IMR-90 (cell line): ENCODE measurements at regions not wholly inside any gene's neighbourhood (a gene's known extent, or its start where the extent isn't known, plus 50 kb on each side); places are given as distances from the start of the nearest gene placed in this dataset.

ENCODE experiments used
- ATAC-seq: fragments of 200-7000 bp; cut with Tn5 transposase; 2 replicates; pipeline ENCODE4 v1.9.1; 2020; ENCODE audit warnings: low read depth, mild to moderate bottlenecking, moderate library complexity
- BruUV-seq: library from RNA; stranded (reverse); fragments of 400-500 nt; replicated peaks from 2 replicates; lab custom pipeline; 2021; lab: Mats Ljungman, UMichigan
- CTCF ChIA-PET: fragments of 300-600 bp; formaldehyde crosslinking; extraction: SDS; loops from one replicate; lab custom pipeline; 2021; ENCODE audit warnings: antibody characterized with exemption; lab: Yijun Ruan, JAX
- POLR2A ChIA-PET: fragments of 300-600 bp; sonication (Branson Sonifier 250); formaldehyde crosslinking; loops from one replicate; lab custom pipeline; 2022; ENCODE audit warnings: antibody characterized with exemption; ENCODE audit not compliant: unreplicated experiment; lab: Charles Lee
- DNase-seq: peaks from one replicate; pipeline ENCODE4 v3.0.0; 2013
- H2AFZ ChIP-seq: replicated peaks from 2 replicates; pipeline ENCODE3; 2013; ENCODE audit warnings: low read length, mild to moderate bottlenecking; ENCODE audit not compliant: poor library complexity
- H2AK5ac ChIP-seq: 2 replicates; pipeline ENCODE4 v1.6.1; 2013; ENCODE audit warnings: low read depth, low read length, inconsistent platforms
- H2AK9ac ChIP-seq: replicated peaks from 2 replicates; pipeline ENCODE3; 2013; ENCODE audit warnings: mild to moderate bottlenecking, low read depth, low read length, moderate library complexity; ENCODE audit not compliant: poor library complexity
- H2BK120ac ChIP-seq: 2 replicates; pipeline ENCODE4 v1.6.1; 2013; ENCODE audit warnings: low read depth, low read length, inconsistent platforms
- H2BK15ac ChIP-seq: 3 replicates; pipeline ENCODE4 v1.6.1; 2013; ENCODE audit warnings: low read depth, low read length, inconsistent platforms
- H2BK20ac ChIP-seq: 2 replicates; pipeline ENCODE4 v1.6.1; 2013; ENCODE audit warnings: low read depth, mild to moderate bottlenecking, inconsistent platforms, low read length, moderate library complexity
- H2BK5ac ChIP-seq: 2 replicates; pipeline ENCODE4 v1.6.1; 2013; ENCODE audit warnings: mild to moderate bottlenecking, low read depth, low read length, inconsistent platforms; ENCODE audit not compliant: poor library complexity, severe bottlenecking
- H3K14ac ChIP-seq: replicated peaks from 2 replicates; pipeline ENCODE4 v1.6.1; 2013; ENCODE audit warnings: low read depth, low read length, inconsistent platforms
- H3K18ac ChIP-seq: 2 replicates; pipeline ENCODE4 v1.6.1; 2013; ENCODE audit warnings: low read depth, low read length, control low read depth
- H3K23ac ChIP-seq: 2 replicates; pipeline ENCODE4 v1.6.1; 2013; ENCODE audit warnings: low read depth, low read length, inconsistent platforms
- H3K27ac ChIP-seq: 2 replicates; pipeline ENCODE4 v1.5.1; 2013; ENCODE audit warnings: mild to moderate bottlenecking, control low read depth, low read length; ENCODE audit not compliant: insufficient read depth
- H3K27me3 ChIP-seq: 2 replicates; pipeline ENCODE4 v1.6.1; 2013; ENCODE audit warnings: low read length; ENCODE audit not compliant: control insufficient read depth, insufficient read depth
- H3K36me3 ChIP-seq: 2 replicates; pipeline ENCODE4 v1.6.1; 2013; ENCODE audit warnings: low read length, mixed read lengths; ENCODE audit not compliant: control insufficient read depth, insufficient read depth
- H3K4ac ChIP-seq: 2 replicates; pipeline ENCODE4 v1.6.1; 2013; ENCODE audit warnings: low read depth, low read length, inconsistent platforms
- H3K4me1 ChIP-seq: 2 replicates; pipeline ENCODE4 v1.6.1; 2013; ENCODE audit warnings: low read length, mixed read lengths; ENCODE audit not compliant: control insufficient read depth, insufficient read depth
- H3K4me2 ChIP-seq: 2 replicates; pipeline ENCODE4 v1.6.1; 2013; ENCODE audit warnings: low read depth, mild to moderate bottlenecking, control low read depth, low read length, moderate library complexity
- H3K4me3 ChIP-seq: 2 replicates; pipeline ENCODE4 v1.5.1; 2013; ENCODE audit warnings: low read depth, mild to moderate bottlenecking, control low read depth, low read length, moderate library complexity; ENCODE audit not compliant: insufficient read depth
- H3K56ac ChIP-seq: 2 replicates; pipeline ENCODE4 v1.6.1; 2013; ENCODE audit warnings: low read length, inconsistent platforms; ENCODE audit not compliant: insufficient read depth; ENCODE audit errors: extremely low read depth
- H3K79me1 ChIP-seq, 2 experiments: 2 replicates each; pipeline ENCODE4 v1.6.1; 2013; ENCODE audit warnings: low read length in 2 of 2, inconsistent platforms in 1 of 2, low read depth in 1 of 2
- H3K9ac ChIP-seq: 2 replicates; pipeline ENCODE4 v1.6.1; 2013; ENCODE audit warnings: low read depth, low read length, control low read depth
- H3K9me1 ChIP-seq: 2 replicates; pipeline ENCODE4 v1.6.1; 2013; ENCODE audit warnings: low read length, inconsistent platforms; ENCODE audit not compliant: insufficient read depth
- H3K9me3 ChIP-seq: 2 replicates; pipeline ENCODE4 v1.6.1; 2013; ENCODE audit warnings: low read length; ENCODE audit not compliant: control insufficient read depth, insufficient read depth
- H4K20me1 ChIP-seq: 2 replicates; pipeline ENCODE4 v1.6.1; 2013; ENCODE audit warnings: low read length, inconsistent platforms; ENCODE audit not compliant: insufficient read depth
- H4K5ac ChIP-seq: 2 replicates; pipeline ENCODE4 v1.6.1; 2013; ENCODE audit warnings: mild to moderate bottlenecking, low read depth, low read length, control low read depth
- H4K8ac ChIP-seq, 2 experiments: 2 replicates each; pipeline ENCODE4 v1.6.1; 2013; ENCODE audit warnings: low read depth in 2 of 2, low read length in 2 of 2, control low read depth in 1 of 2, inconsistent platforms in 1 of 2
- H4K91ac ChIP-seq: 2 replicates; pipeline ENCODE4 v1.6.1; 2013; ENCODE audit warnings: low read depth, low read length, inconsistent platforms; ENCODE audit not compliant: insufficient read depth
- CEBPB ChIP-seq: IDR thresholded peaks from 2 replicates; pipeline ENCODE4 v1.6.1; 2012; ENCODE audit warnings: low read depth, low read length, improper control_type of control experiment
- ELK1 ChIP-seq: fragments of 150-350 bp; IDR thresholded peaks from 2 replicates; pipeline ENCODE4 v1.6.1; 2016; ENCODE audit warnings: low read depth, mild to moderate bottlenecking, low read length, moderate library complexity, borderline replicate concordance
- WGBS, 2 experiments: methylation state at CpG; one replicate each; pipeline versions ENCODE4 v1.1.5 to v1.1.7; 2013; ENCODE audit warnings: missing lambda C conversion rate in 2 of 2; ENCODE audit not compliant: insufficient read length in 1 of 2; ENCODE audit errors: extremely low coverage in 2 of 2; 5-methylcytosine and 5-hydroxymethylcytosine counted together
- dilution Hi-C: fragments of 300-500 bp; cut with HindIII; formaldehyde crosslinking; loops from one replicate; pipeline ENCODE4 v1.14.3; 2018; ENCODE audit warnings: low sequenced_read_pairs; ENCODE audit not compliant: unreplicated experiment
- in situ Hi-C: fragments of 300-500 bp; cut with MboI; formaldehyde crosslinking; loops from 3 replicates; pipeline ENCODE4 v1.14.3; 2019; ENCODE audit warnings: low sequenced_read_pairs, inconsistent platforms, mixed read lengths
- intact Hi-C: fragments of 100-400 bp; cut with micrococcal nuclease; formaldehyde crosslinking; loops from 2 replicates; pipeline ENCODE4 v1.10.0; 2022

GRCh38 chr7:4604456-4604940, 77.6 kb upstream of the FOXK1 start:
- dilution Hi-C loops (no loop called here), intact Hi-C loops (no loop called here), in situ Hi-C loops (loop anchor here (25.0 kb wide), 1 partner anchor 483 kb away; no protein-coding TSS in a partner anchor)
- Histone ChIP-seq H3K9ac (no peak overlapping the region), H2BK20ac (no peak overlapping the region), H3K4ac (no peak overlapping the region), H4K20me1 (no peaks in the 10 kb centered on the region), H2BK15ac (no peak overlapping the region), H3K14ac (no peak overlapping the region), H3K36me3 (no peaks in the 10 kb centered on the region), H2BK5ac (no peak overlapping the region), H2AK5ac (no peak overlapping the region), H3K9me1 (no peaks in the 10 kb centered on the region), H3K56ac (no peak overlapping the region), H3K4me2 (no peak overlapping the region), H3K27me3 (peaks cover 3% of the 10 kb centered on the region), H3K79me1 (no peaks in the 10 kb centered on the region), H4K5ac (no peak overlapping the region), H3K27ac (no peak overlapping the region), H4K8ac (no peak overlapping the region), H2AFZ (no peak overlapping the region), H3K18ac (no peak overlapping the region), H2BK120ac (no peak overlapping the region), H3K4me3 (no peak overlapping the region), H3K23ac (no peak overlapping the region), H3K9me3 (no peaks in the 10 kb centered on the region; the same call in 1 of the 2 replicates), H4K91ac (no peak overlapping the region), H3K4me1 (no peaks in the 10 kb centered on the region), H2AK9ac (no peak overlapping the region)
- CTCF ChIA-PET, result no interaction called here
- POLR2A ChIA-PET, result interaction anchor here (0.5 kb wide), 1 partner anchor 28 kb away, joined by 3 read pairs; no protein-coding TSS in a partner anchor
- TF ChIP-seq CEBPB (no peak), ELK1 (no peak)
- 86% methylated on average over 7 of the region's 16 CpGs; no CpG with 5 or more reads in 1 of the 2 experiments for WGBS, 2 experiments
- no peak for DNase-seq
- BruUV-seq, result no TSS peak
- no peak for ATAC-seq
